ENCODE measurements at regions not wholly inside any gene's neighbourhood (a gene's known extent, or its start where the extent isn't known, plus 50 kb on each side); places are given as distances from the start of the nearest gene placed in this dataset.

DNA sequence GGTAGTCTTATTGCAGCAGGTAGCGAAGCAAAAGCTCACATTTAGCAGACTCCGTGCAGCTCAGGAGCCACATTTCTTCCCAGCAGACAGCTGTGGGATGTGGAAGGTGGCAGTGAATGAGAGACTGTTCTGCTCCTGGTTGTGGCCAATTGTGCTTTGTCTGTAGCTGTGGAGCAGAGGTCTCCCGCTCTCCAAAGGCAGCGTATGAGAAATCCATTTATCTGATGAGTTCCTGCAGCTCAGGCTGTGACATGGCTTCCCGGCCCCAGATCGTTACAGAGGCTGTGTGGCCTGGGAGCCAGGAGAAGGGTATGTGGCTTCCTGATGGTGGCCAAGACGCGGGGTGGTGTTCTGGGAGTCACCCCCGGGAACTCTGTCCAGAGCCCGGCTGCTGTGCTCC is 64.5 kb upstream of the KIF16B start:
- H3K23ac ChIP-seq (ENCODE audit: insufficient read length, low read depth, low read length), result no peak overlapping the region
- H3K9me3 Mint-ChIP-seq, result no peaks in the 10 kb centered on the region
- H3K9me3 ChIP-seq (ENCODE audit: control insufficient read depth, low read depth, low read length), result no peaks in the 10 kb centered on the region
- no peaks in the 10 kb centered on the region for H3K23me2 ChIP-seq (ENCODE audit: insufficient read length, low read depth, low read length, poor library complexity, severe bottlenecking)
- H3K79me2 ChIP-seq (ENCODE audit: insufficient read depth, low read length), result 0 out of 2 replicates have a peak, but pooled peaks cover 1% of the 10 kb centered on the region
- H2AFZ ChIP-seq (ENCODE audit: low read length), result no peak overlapping the region
- H2BK20ac ChIP-seq (ENCODE audit: low read depth, low read length, poor library complexity, severe bottlenecking), result no peak overlapping the region
- H2BK12ac ChIP-seq (ENCODE audit: insufficient read length, low read depth, low read length), result no peak overlapping the region
- no peak for DNase-seq
- no peak overlapping the region; a peak in 1 of 7 replicates for H3K27ac Mint-ChIP-seq
- no peak overlapping the region for H2AK5ac ChIP-seq (ENCODE audit: insufficient read length, low read length)
- H3K18ac ChIP-seq (ENCODE audit: insufficient read length, low read depth, low read length), result no peak overlapping the region
- no peaks in the 10 kb centered on the region for H3K4me1 ChIP-seq (ENCODE audit: insufficient read depth, low read length)
- no peak overlapping the region for H2BK120ac ChIP-seq (ENCODE audit: low read depth, low read length, poor library complexity, severe bottlenecking)
- H3K27me3 Mint-ChIP-seq (ENCODE audit: low read depth), result no peaks in the 10 kb centered on the region
- no peak overlapping the region for H3K9ac ChIP-seq (ENCODE audit: extremely low read depth, insufficient read length, low read length)
- no peak overlapping the region for H4K91ac ChIP-seq (ENCODE audit: insufficient read length, low read depth, low read length)
- H3T11ph ChIP-seq (ENCODE audit: low read length), result no peak overlapping the region
- H3K4me1 Mint-ChIP-seq, result no peaks in the 10 kb centered on the region; a peak in 1 of 4 replicates
- no peak overlapping the region for H3K4ac ChIP-seq (ENCODE audit: low read depth, low read length)
- H3K36me3 Mint-ChIP-seq (ENCODE audit: insufficient read depth in 1 of 3, low read depth in 3 of 3), result no peaks in the 10 kb centered on the region
- H3K56ac ChIP-seq (ENCODE audit: insufficient read length, low read depth, low read length), result no peak overlapping the region
- H3K27me3 ChIP-seq (ENCODE audit: insufficient read depth, low read length), result no peaks in the 10 kb centered on the region
- H4K5ac ChIP-seq (ENCODE audit: insufficient read length, low read depth, low read length), result no peak overlapping the region
- no CpG with 5 or more reads among the region's 10 CpGs for WGBS (ENCODE audit: extremely low coverage, insufficient read length, low lambda C conversion rate)
- no peak overlapping the region for H4K8ac ChIP-seq (replicated peaks; ENCODE audit: insufficient read length, low read depth, low read length)
- H2BK15ac ChIP-seq (ENCODE audit: low read depth, low read length), result no peak overlapping the region
- TF ChIP-seq, protein P1, sequence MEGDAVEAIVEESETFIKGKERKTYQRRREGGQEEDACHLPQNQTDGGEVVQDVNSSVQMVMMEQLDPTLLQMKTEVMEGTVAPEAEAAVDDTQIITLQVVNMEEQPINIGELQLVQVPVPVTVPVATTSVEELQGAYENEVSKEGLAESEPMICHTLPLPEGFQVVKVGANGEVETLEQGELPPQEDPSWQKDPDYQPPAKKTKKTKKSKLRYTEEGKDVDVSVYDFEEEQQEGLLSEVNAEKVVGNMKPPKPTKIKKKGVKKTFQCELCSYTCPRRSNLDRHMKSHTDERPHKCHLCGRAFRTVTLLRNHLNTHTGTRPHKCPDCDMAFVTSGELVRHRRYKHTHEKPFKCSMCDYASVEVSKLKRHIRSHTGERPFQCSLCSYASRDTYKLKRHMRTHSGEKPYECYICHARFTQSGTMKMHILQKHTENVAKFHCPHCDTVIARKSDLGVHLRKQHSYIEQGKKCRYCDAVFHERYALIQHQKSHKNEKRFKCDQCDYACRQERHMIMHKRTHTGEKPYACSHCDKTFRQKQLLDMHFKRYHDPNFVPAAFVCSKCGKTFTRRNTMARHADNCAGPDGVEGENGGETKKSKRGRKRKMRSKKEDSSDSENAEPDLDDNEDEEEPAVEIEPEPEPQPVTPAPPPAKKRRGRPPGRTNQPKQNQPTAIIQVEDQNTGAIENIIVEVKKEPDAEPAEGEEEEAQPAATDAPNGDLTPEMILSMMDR (conservative IDR thresholded peaks at IDR 0.05), result no peak
- no peak overlapping the region for H3K4me3 Mint-ChIP-seq
- no peak overlapping the region for H3K14ac ChIP-seq (ENCODE audit: insufficient read depth, low read length)
- H3K79me1 ChIP-seq (ENCODE audit: insufficient read depth, low read depth, low read length, poor library complexity, severe bottlenecking), result no peaks in the 10 kb centered on the region
- no peak overlapping the region for H3K27ac ChIP-seq (ENCODE audit: insufficient read length, low read depth, low read length)
- no peak overlapping the region for H3K4me2 ChIP-seq (ENCODE audit: insufficient read depth, insufficient read length, low read length)
- no peaks in the 10 kb centered on the region for H4K20me1 ChIP-seq (ENCODE audit: control insufficient read depth, insufficient read depth, insufficient read length)
- H2BK5ac ChIP-seq (ENCODE audit: insufficient read length, low read length), result no peak overlapping the region
